ENCODE measurements at regions not wholly inside any gene's neighbourhood (a gene's known extent, or its start where the extent isn't known, plus 50 kb on each side); places are given as distances from the start of the nearest gene placed in this dataset.

- DNase-seq (ENCODE audit: low read depth in 4 of 4, low spot score in 3 of 4), result no peak
Observed at GRCh38 chr1:189463166-189463565, 1014.5 kb downstream of the BRINP3 start.

- DNase-seq (ENCODE audit: low read depth in 4 of 4, low spot score in 3 of 4), result no peak
Observed at GRCh38 chr1:189496768-189497167, 980.9 kb downstream of the BRINP3 start.

- DNase-seq (ENCODE audit: low read depth in 4 of 4, low spot score in 3 of 4), result no peak
Observed at GRCh38 chr1:189499736-189500135, 977.9 kb downstream of the BRINP3 start.

- no peak for DNase-seq (ENCODE audit: low read depth in 4 of 4, low spot score in 3 of 4)
Observed at GRCh38 chr1:189500778-189501177, 976.9 kb downstream of the BRINP3 start.

- DNase-seq (ENCODE audit: low read depth in 4 of 4, low spot score in 3 of 4), result no peak
Observed at GRCh38 chr1:189510827-189511226, 966.8 kb downstream of the BRINP3 start.

GRCh38 chr1:189513091-189513490 is 964.6 kb downstream of the BRINP3 start:
- DNase-seq (ENCODE audit: low read depth in 4 of 4, low spot score in 3 of 4), result no peak

- DNase-seq (ENCODE audit: low read depth in 4 of 4, low spot score in 3 of 4), result no peak
Observed at GRCh38 chr1:189522441-189522840, 955.2 kb downstream of the BRINP3 start.

GRCh38 chr1:189524501-189524900 is 953.2 kb downstream of the BRINP3 start:
- DNase-seq (ENCODE audit: low read depth in 4 of 4, low spot score in 3 of 4), result no peak

GRCh38 chr1:189530162-189530561 is 947.5 kb downstream of the BRINP3 start:
- DNase-seq (ENCODE audit: low read depth in 4 of 4, low spot score in 3 of 4), result no peak

GRCh38 chr1:189538271-189538670 is 939.4 kb downstream of the BRINP3 start:
- no peak for DNase-seq (ENCODE audit: low read depth in 4 of 4, low spot score in 3 of 4)

GRCh38 chr1:189550498-189550897 is 927.2 kb downstream of the BRINP3 start:
- DNase-seq (ENCODE audit: low read depth in 4 of 4, low spot score in 3 of 4), result no peak

GRCh38 chr1:189563784-189564183 is 913.9 kb downstream of the BRINP3 start:
- no peak for DNase-seq (ENCODE audit: low read depth in 4 of 4, low spot score in 3 of 4)

GRCh38 chr1:189567890-189568289 is 909.8 kb downstream of the BRINP3 start:
- DNase-seq (ENCODE audit: low read depth in 4 of 4, low spot score in 3 of 4), result no peak

GRCh38 chr1:189596197-189596596 is 881.5 kb downstream of the BRINP3 start:
- DNase-seq (ENCODE audit: low read depth in 4 of 4, low spot score in 3 of 4), result no peak

- no peak for DNase-seq (ENCODE audit: low read depth in 4 of 4, low spot score in 3 of 4)
Observed at GRCh38 chr1:189597083-189597482, 880.6 kb downstream of the BRINP3 start.

GRCh38 chr1:189605226-189605625 is 872.4 kb downstream of the BRINP3 start:
- no peak for DNase-seq (ENCODE audit: low read depth in 4 of 4, low spot score in 3 of 4)

GRCh38 chr1:189606047-189606446 is 871.6 kb downstream of the BRINP3 start:
- no peak for DNase-seq (ENCODE audit: low read depth in 4 of 4, low spot score in 3 of 4)

- DNase-seq (ENCODE audit: low read depth in 4 of 4, low spot score in 3 of 4), result no peak
Observed at GRCh38 chr1:189606795-189607476, 870.7 kb downstream of the BRINP3 start.

GRCh38 chr1:189607477-189608096 is 870.1 kb downstream of the BRINP3 start:
- no peak for DNase-seq (ENCODE audit: low read depth in 4 of 4, low spot score in 3 of 4)

- DNase-seq (ENCODE audit: low read depth in 4 of 4, low spot score in 3 of 4), result no peak
Observed at GRCh38 chr1:189609167-189609566, 868.5 kb downstream of the BRINP3 start.

- DNase-seq (ENCODE audit: low read depth in 4 of 4, low spot score in 3 of 4), result no peak
Observed at GRCh38 chr1:189616893-189617292, 860.8 kb downstream of the BRINP3 start.

- DNase-seq (ENCODE audit: low read depth in 4 of 4, low spot score in 3 of 4), result no peak
Observed at GRCh38 chr1:189619682-189620332, 857.9 kb downstream of the BRINP3 start.
